ENCODE measurements at regions not wholly inside any gene's neighbourhood (a gene's known extent, or its start where the extent isn't known, plus 50 kb on each side); places are given as distances from the start of the nearest gene placed in this dataset.
A peak's percentile ranks its signal among the peaks of the same experiment; 100 is the strongest.

DNA sequence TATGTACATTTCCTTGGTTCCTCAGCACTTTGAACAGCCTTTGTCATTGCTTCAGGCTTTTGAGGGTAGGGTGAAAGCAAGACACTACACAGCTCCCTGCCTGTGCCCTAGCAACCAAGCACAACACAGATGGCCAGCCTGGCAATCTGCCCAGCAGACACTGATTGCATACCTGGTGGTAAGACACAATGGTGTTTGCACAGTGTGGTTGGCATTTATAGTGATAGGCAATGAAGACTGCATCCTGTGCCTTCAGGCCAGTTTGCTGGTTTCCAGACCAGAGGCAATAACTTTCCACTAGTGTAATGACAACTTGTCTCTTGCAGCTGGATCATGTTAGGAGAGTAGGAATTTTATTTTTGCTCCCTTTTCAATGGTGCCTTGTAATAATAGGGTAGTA lies 144.5 kb upstream of the TNC start:
- peak; percentile 96 for DNase-seq

DNA sequence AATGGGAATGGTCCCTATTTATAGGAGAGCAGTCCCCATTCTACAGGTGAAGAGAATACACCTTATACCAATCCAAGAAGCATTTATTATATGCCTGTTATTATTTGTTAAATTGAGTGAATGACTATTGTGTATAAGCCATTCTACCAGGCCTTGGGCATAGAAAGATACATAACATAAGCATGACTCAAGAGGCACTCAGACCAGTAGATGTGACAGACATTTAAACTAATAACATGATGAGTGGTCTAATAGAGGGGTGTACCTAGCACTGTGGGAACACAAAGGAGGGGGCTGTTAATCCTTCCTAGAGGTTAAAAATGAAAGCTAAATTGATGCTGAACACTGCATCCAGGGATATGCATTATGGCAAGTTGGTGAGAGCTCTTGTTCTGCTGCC lies 145.0 kb upstream of the TNC start:
- no peak for DNase-seq

DNA sequence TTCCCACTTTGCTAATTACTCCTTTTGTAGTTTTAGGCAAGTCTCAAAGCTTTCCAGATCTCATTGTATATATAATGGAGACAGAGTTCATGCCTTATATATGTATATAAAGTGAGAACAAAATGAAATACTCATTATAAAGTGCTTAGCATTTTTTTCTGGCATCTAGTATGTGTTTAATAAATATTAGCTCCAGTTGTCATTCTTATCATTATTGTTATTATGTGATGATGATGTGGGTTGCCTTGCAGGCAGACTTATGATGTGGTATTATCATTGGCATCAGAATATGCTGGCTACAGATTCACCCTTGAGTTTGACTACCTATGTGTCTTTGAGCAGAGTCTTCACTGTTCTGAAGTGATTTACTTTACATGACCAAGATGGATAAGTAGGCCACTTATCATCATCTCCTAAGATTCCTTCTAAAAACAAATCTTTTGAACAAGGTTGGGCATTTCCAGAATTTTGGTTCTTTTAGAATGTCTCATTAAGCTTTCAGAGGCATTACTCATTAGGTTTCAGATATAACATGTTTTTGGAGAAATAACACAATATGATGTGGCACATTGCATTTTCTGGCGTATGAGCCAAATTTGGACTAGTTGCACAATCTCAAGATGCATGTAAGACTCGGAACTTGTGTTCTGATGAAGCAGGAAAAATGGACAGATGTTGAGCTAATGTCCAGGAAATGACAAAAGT lies 145.6 kb upstream of the TNC start:
- no peak for DNase-seq

DNA sequence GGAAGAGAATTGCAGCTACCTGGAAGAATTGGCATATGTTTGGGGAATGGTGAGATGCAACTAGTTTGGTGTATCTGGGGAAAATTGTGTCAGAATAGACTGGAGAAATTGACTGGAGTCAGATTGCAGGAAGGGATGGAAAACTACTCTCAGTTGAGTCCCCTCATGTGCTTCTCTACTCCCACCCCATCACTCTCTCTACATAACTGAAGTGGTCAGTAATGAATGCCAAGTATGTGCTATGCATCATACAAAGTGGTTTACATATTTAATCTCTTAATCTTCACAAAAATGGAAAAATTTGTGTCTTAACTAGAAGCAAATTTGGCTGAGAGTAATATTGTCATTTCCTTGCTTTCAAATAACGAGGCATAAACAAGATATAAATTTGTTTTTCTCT lies 146.4 kb upstream of the TNC start:
- no peak for DNase-seq

DNA sequence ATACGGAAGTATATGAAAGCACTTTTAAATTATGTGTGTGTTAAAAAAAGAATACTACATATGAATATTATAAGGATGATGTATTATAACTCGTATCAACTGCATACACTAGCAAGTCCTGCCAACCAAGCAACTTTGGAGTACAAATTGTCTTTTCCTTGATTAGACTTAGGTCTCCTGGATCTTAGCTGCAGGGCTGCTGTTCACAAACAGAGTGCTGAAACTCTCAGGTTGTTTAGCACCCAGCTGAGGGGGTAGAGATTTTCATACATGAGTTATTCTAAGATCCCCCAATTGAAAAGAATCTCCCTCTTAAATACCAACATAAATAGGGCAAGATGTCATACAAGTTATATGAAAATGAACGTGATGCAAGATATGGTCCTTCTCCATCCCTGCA lies 149.8 kb upstream of the TNC start:
- DNase-seq: no peak

DNA sequence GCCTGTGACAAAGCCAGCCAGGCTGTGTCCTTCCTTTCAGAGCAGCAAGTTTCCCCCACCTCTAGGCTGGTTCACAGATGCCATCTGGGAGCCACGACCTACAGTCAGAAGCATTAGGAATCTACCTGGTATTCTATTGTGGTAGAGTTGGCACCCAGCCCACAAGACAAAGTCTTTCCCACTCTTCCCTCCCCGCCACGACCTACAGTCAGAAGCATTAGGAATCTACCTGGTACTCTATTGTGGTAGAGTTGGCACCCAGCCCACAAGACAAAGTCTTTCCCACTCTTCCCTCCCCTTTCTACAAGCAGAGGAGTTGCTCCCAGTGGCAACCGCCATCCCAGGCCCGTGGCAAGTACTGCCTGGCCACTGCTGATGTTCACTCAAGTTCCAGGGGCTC lies 157.8 kb upstream of the TNC start:
- no peak for DNase-seq

DNA sequence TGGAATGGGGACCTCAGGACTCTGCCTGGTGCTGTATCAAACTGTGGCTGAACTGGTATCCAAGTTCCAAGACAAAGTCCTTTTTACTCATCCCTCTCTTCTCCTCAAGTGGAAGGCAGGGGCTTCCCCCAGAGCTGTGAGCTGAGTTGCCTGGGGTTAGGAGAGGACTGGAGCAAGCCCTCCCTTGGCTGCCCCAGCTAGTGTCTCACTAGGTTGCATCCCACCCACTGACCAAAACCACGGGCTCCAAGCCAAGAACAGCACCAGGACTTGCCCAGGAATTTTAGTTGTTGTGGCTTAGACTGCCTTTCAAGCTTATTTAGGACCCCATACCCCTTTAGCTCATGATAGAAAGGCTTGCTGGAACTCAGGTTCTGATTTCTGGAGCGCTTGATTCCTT lies 158.7 kb upstream of the TNC start:
- no peak for DNase-seq

DNA sequence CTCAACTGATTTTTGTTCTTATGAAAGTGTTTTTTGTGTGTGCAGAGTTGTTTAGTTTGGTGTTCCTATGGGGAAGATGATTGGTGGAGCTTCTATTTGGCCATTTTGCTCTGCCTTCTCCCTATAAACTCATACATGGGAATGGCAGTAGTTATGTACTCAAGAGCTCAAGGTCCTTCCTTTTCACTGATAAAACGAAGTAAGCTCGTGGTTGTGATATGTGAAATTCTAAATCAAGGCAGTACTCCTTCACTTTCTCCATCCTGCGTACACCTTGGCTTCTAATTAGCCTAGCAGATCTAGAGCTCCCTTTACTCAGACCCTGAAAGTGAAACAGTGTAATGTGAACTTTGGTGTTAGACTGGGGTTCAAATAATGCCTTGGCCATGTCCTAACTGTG lies 159.3 kb upstream of the TNC start:
- DNase-seq: no peak

DNA sequence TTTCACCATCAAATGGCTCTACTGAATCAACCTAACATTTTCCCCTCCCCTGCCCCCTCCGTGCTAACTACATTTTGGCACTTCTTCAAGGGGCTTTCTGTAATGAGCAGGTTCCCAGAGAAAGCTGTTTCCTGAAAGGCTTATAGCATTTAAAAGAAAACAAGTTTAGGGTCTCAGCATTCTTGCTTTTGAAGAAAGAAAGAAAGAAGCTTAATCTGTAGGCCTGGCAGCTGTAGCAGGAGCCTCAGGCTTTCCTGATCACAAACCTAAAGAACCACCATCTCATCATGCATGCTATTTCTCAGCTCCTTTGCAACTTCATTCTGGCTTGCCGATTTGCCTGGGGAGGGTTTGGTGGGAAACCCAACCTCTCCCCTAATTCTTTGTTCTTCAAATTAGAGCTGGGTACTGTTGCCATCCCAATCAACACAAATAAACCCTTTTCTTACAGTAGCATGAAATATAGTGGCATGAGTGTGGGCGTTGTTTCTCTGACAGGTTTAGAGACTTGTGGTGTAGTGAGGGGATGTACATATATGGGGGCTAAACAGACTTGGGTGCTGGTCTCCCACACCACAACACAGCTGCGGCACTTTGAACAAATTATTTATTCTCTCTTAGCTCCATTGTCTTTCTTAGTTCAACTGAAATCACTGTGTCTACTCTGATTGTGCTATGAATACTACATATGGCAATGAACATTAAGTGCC lies 160.5 kb upstream of the TNC start:
- no peak for DNase-seq

DNA sequence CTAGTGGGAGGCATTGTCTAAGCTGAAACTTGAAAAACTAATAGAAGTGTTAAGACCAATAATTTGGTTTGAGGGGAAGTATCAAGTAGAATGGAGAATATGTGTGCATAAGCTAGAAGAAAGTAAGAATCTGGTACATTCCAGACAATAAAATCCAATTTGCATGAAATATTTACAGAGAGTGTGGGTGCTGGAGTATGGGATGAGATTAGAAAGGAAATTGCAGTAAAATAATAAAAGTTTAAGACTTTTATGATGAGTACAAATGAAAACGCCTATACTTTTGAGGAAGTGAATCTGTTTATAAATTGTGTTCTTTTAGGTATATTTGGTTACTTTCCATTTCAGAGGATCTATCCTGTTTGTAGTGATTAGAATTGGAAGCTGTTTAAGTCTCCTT lies 165.4 kb upstream of the TNC start:
- DNase-seq: no peak

DNA sequence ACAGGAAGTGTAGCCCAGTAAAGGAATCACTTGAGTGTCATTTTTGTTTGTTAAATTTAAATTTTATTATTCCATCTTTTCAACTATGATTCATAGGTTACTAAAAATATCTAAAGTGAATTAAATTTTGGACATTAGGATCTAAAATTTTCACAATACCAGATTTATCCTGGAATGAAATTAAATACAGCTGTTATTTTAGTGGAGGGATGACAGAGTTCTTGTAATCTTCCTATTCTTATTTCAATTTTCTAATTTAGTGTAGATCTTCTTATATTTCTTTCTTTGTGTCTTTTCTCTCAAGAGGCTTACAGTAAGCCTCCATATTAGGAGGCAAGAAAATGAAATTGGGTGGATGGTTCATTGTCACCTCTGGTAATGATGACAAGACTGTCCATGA lies 167.9 kb upstream of the TNC start:
- no peak for DNase-seq

DNA sequence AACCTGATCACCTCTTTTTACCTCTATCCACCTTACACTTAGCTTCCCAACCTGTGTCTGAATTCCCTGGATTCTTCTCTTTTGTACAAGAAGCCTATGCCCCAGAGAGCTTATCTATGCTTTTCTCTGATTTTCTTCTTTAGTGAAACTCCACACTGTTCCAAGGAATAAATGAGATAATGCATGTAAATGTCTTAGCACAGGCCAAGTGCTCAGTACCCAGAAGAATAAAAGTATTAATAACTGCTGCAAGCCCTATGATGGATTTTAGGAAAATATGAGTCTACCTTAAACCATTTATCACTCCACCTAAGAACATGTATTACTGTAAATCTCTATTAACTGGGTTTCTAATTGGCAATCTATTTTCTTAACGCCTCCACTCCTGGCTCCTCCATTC lies 168.5 kb upstream of the TNC start:
- no peak for DNase-seq

DNA sequence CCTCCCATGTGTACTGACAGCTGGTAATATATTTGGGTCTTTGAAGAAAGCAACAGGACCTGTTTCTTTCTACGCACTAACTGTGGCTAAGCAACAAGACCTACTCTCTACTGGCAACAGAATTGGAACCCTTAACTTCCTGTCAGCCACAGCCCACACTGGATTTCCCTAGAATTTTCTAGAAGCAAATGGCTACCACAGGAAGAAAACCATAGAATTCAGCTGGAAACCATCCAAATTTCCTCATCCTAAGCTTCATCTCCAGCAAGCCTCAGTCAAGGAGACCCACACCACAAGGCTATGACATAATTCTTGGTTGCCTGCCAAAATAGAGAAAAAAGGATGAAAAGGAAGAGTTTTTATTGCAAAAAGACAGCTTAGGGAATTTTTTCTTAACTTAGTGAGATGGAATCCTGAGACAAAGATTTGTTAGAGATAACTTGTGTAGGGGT lies 171.8 kb upstream of the TNC start:
- no peak for DNase-seq

DNA sequence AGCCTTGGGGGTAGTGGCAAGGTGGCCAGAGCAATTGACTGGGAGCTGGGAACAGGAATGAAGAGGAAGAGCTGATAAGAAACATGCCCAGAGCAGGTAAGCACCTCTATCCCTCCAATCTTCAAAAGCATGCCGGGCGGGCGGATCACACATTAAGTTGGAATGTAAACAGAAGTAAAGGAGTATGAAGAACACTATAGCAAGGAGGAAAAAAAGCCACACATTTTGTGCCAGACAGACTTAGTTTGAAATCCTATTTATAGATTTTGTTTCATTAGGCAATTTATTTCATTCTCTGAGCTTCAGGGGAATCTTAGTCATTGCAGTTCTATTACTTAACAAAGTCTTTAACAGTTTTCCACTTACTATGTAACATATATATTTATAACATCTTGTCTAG lies 173.9 kb upstream of the TNC start:
- no peak for DNase-seq

DNA sequence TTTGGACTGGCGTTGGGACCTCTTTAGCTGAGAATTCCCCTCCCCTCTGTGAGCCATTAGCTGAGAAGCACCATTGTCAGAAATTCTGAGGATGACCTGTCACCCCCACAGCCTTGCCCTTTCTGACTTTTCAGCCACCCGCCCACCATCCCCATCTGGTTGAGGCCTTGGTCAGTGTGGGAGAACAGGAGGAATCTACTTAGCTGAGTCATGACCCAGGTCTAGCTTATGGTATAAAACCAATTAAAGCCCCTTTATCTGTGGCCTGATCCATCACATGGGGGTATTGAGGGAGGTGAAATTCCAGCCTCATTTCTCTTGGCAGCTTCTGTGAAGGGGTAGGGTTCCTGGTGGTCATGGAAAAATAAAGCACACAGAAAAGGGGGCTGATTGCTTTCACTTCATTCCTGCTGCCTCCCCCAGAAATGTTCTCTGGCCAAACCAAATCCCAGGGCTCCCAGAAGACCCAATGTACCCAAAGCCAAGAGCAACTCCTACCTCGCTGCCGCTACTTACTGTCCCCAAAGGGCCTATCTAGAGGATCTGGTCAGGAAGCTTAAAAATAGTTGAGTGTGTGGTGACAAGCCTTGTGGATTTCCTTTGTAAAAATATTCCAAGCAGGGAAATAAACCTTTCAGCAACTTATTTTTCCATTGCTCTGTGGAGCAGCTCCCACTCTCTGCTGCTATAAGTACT lies 174.8 kb upstream of the TNC start:
- DNase-seq: no peak

DNA sequence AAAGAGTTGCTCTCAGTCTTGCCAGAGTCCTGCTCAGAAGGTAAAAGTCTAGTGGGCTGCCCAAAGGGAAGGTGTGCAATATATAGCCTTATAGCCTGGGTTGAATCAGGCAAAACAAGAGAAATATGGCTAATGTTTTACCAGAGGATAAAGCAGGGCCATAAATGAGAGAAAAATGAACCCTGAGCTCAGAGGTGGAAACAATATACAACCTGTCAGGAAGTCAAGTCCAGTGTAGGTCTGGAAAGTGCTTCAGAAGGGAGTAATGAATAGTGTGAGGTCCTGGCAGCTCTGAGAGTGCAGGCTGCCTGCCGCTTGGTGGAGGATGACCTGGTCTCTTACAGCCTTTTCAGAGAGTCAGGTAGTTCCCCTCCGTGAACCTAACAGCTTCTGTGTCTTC lies 177.8 kb upstream of the TNC start:
- DNase-seq: no peak

DNA sequence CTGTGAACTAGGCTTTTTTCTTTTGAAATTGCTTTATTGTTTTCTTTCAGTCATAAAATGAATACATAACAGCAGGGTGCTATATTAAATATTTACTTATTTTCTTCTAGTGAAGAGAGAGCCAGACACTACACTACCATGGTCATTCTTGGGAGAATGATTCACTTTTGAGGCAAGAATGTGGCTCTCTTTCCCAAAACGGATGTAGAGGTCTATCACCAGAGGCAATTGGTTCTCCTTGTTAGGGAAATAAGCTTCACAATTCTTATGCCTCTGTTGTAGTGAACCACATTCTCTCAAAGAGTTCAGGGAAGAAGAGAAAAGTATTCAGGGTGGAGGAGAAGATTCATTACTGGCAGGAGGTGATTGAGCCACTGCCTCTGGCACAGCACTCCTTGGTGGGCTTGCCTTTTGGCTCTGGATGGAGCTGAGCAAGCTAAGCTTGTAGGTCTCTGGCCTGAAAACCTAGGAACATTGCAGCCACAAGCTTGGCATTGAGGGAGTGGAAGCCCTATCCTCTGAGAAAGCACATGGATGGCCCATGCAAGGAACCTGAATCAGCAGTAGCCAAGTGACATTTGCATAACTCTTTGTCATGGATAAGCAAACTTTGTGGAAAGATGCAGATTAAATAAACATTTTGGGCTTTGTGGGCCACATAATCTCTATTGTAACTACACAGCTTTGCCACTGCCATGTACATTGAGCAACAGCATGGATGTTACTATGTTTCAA lies 179.0 kb upstream of the TNC start:
- no peak for DNase-seq

DNA sequence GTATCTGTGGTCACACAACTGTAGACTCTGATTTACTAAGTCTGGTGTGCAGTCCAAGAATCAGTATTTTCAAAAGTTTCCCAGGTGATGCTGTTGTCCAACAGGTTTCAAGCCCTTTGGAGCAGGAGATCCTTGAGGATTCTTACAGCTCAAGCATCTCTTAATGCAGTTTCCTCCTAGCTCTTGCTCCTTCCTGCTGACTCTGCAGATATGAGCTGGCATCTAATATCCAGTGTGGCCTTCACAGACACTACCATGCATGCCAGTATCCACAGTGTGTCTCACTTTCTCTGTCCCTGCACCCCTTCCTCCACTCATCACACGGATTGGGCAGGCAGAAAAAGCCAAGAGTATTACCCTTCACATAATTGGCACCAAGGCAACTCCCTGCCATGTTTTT lies 182.2 kb upstream of the TNC start:
- no peak for DNase-seq

DNA sequence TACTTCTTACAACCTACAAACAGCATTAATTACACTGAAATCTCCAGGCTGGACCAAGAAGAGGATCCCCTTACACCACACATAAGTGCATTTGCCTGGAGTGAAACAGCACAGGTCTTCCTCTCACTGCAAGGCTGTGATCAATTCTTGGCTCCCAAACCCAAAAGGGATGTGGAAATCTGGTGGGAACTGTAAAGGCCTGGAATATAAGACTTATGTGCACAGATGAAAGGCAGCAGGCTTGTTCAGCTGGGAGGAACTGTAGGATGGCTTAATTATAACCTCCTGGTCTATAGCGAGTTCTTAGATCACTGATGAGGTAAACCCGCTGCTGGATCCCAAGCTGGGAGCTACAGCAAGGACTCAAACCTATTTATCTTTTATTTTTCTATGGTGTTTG lies 182.9 kb upstream of the TNC start:
- DNase-seq: no peak

DNA sequence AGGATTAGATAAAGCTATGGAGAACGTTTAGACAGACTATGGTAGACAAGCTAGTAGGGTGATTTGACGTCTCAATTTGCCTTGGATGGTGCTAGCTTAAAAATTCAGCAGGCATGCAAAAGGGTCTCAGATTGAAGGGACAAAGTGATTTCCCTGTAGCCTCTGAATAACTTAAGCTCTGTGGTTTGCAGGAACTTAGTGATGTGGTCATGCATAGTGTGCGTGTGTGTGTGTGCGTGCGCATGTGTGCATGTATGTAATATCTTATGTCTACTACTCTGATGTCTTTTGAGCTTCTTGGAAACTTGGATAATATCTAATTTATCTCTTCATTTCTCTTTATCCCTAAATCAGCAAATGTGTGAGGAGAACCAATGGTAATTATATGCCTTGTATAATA lies 183.6 kb upstream of the TNC start:
- DNase-seq: no peak

DNA sequence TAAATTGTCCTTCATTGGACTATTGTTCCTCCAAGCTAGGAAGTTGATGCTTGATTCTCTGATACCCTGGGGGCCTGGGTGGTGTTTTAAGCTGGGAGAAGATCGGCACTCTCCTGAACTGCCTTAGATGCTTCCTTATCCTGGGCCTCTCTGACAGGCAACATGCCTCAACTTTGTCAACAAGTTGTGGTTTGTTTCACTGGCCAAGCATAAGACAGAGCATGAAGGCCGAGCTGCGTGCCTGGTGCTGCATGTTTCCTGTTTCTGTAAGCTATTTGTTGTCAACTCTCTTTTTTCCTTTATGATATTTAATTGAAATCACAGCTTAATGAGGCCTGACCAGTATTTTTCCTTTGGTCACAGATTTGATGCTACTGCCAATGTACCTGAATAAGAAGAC lies 187.6 kb upstream of the TNC start:
- DNase-seq: no peak

DNA sequence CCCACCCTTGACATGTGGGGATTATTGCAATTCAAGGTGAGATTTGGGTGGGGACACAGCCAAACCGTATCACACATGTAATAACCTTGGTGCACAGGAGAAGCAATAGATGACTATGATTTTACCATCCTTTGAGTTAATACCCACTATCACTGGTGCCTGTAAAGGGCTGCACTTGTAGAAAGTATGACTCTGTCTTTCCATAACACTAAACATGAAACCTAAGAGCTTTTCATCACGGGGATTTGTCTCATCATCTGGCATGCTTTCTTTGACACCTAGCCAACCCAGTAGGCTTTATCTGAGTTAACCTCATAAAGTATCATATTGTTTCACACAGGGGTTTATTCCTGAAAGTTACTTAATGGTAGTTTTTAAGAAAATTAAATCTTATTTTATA lies 188.9 kb upstream of the TNC start:
- no peak for DNase-seq

DNA sequence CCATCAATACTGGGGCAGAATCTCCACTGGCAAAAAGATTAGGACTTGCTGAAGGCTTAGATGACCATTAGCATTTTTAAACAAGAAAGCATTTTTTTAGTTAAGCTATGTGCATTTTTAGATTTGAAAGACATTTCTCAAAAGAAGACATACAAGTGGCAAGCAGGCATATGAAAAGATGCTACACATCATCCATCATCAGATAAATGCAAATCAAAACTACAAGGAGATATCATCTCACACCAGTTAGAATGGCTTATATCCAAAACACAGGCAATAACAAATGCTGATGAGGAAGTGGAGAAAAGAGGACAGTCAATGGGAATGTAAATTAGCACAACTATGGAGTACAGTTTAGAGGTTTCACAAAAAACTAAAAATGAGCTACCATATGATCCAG lies 195.6 kb upstream of the TNC start:
- DNase-seq: no peak

DNA sequence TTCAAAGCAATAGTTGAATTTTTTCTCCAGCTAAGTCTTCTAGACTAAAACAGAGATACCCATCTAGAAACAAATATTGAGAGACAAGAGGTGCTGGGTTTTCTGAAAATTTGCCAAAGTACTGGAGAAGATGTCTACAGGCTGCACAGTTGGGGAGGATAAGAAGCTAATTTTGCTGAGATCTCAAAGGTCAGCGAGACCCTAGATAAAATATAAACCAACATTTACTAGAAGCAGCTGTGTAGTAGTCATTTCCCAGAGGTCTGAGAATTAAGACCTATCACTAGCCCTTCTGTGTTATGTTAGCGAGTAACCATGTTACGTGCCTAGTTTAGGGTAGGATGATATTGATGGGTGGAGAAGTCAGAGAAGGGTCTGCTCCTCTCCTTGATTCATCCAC lies 208.5 kb upstream of the TNC start:
- no peak for DNase-seq
